ENCODE measurements at regions not wholly inside any gene's neighbourhood (a gene's known extent, or its start where the extent isn't known, plus 50 kb on each side); places are given as distances from the start of the nearest gene placed in this dataset.

DNA sequence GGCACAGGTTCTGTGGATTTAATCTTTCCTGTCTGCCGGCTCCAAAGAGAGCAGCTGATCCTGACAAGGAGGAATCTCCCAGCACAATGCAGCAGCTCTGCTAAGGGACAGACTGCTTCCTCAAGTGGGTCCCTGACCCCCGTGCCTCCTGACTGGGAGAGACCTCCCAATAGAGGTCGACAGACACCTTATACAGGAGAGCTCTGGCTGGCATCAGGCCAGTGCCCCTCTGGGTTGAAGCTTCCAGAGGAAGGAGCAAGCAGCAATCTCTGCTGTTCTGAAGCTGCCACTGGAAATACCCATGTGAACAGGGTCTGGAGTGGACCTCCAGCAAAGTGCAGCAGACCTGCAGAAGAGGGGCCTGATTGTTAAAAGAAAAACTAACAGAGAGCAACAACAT is 630.2 kb upstream of the FTMT start:
- DNase-seq: no peak

- DNase-seq: no peak
Observed at GRCh38 chr5:121226765-121227164, 624.9 kb upstream of the FTMT start.

- no peak for DNase-seq
Observed at GRCh38 chr5:121239951-121240350, 611.7 kb upstream of the FTMT start.

- no peak for DNase-seq
Observed at GRCh38 chr5:121246971-121247370, 604.7 kb upstream of the FTMT start.

DNA sequence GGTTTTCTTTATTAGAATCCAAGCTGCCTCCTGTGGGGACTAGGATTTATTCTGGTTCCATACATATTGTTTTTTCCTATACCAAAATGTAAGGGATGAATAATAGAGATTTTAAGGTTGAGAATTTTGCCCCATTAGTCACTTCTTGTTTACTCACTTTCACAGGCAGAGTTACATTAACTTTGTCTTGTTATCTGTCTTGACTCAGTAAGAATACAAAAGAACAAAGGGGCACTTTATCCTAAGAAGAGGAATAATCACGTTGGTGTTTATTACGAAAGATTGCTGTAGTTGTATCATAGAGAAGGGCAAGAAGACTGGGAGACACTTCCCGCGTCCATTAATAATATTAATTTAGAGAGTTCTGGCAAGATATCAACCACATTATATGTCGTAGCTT is 599.7 kb upstream of the FTMT start:
- no peak for DNase-seq

- no peak for DNase-seq
Observed at GRCh38 chr5:121257621-121258020, 594.1 kb upstream of the FTMT start.

DNA sequence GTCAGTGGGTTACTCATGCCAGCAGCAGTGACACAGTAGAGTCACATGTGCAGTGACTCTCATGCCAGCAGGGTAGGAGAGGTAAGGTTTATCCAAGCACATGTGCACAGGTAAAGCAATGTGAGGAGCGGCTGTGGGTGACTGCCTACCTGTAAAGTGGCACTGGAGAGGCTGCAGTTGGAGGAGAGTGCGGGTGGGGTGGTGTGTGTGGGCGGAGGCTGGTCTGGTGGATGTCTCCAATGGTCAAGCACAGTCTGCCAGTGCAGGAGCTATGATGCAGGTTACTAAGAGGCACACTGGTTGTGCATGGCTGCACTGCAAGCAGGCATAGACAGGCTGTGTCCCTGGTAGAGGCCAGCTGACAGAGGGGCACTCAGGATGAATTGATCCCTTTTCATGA is 588.2 kb upstream of the FTMT start:
- no peak for DNase-seq

GRCh38 chr5:121264605-121265004 is 587.1 kb upstream of the FTMT start:
- DNase-seq: no peak

DNA sequence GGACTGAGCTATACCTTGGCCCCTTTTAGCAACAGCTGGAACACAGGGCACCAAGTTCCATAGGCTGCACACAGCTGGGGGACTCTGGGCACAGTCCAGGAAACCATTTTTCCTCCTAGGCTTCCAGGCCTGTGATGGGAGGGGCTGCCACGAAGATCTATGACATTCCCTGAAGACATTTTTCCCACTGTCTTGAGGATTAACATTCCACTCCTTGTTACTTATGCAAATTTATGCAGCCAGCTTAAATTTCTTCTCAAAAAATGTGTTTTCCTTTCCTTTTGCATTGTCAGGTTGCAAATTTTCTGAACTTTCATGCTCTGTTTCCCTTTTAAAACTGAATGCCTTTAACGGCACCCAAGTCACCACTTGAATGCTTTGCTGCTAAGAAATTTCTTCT is 580.1 kb upstream of the FTMT start:
- no peak for DNase-seq

DNA sequence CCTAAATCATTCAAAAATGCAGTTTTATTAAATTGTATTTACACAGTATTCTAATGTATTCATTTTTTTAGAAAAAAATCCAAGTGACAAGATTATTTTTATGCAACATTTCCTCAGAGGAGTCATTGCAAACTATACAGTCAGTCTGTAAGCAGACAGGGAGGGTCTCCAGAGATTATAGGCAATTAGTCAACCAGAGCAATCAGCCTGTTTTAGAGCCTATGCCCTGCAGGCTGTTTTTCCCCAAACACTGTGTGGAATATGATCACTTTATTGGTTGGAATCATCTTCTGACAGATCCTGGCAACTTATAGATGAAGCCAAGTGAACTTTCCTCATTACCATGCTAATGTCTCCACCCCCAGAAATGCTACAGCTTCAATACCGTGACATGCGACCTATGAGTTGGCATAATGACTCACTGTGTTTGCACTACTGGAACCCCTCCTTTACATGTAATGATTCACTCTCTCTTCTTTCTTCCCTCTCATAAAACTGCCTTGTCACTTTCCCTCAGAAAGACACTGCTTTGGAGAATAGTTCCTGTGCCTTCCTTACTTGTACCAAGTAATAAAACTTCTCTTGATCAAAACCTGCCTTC is 577.7 kb upstream of the FTMT start:
- peak; percentile 83 for DNase-seq

- no peak for DNase-seq
Observed at GRCh38 chr5:121279801-121280200, 571.9 kb upstream of the FTMT start.

DNA sequence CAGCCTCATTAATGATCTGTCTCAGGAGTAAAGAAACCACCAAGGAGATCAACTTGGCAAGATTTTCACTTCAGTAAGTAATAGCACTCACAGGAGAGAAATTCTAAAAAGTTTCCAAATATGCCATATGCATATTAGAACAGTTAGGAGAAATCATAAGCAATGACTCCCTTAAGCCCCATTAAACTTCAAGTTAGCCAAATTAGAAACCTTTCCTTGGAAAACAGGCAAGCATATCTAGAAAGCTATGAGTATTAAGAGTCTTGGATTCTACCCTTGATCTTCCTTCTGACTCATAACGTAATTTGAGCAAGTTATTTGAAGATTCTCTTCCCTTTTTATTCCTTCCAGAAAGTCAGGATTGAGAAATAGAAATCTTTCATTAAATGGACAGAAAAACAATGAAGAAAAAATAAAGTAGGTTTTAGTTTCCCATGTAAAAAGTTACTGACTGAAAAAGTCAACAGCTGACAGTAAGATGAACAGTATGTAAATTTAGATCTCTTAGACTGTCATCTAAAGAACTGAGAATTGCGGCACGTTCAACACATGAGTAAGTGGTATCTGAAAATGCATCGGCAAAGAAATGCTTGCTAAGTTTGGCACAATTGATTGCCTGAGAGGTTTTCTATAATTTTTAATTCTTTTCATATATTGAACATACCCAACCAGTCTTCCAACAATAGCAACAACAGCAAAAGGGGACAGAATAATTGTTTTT is 565.7 kb upstream of the FTMT start:
- DNase-seq: no peak

DNA sequence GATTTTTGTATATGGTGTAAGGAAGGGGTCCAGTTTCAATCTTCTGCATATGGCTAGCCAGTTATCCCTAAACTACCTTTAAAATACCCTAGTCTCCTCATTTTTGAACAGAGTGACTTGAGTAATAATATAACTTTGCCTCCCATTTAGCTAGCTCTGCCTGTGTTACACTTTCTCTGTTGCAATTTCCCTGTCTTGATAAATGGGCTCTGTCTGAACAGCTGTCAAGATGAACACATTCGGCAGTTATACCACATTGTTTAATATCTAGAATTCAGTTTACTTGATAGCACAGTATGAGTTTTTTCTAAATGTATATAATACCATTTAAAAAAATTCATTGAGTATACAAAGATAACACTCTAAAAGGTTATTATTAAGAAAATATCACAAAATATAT is 562.9 kb upstream of the FTMT start:
- no peak for DNase-seq

- no peak for DNase-seq
Observed at GRCh38 chr5:121292664-121293063, 559.0 kb upstream of the FTMT start.

DNA sequence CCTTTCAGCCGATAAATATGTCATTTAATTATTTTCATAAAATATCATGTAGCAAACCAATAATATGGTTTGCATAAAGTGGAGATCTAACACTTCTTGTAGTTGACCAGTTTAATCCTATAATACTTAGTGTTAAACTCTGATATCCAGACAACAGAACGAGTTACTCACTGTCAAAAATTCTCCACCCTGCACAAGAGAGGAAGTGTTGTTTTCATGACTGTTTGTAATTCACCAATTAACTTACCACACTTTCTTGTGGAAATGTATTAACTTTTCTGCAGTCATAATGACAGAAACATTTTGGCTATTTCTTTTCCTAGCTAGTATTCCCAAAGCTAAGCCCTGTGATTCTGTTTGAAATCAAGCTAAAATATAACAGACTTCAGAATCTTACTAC is 555.3 kb upstream of the FTMT start:
- no peak for DNase-seq

DNA sequence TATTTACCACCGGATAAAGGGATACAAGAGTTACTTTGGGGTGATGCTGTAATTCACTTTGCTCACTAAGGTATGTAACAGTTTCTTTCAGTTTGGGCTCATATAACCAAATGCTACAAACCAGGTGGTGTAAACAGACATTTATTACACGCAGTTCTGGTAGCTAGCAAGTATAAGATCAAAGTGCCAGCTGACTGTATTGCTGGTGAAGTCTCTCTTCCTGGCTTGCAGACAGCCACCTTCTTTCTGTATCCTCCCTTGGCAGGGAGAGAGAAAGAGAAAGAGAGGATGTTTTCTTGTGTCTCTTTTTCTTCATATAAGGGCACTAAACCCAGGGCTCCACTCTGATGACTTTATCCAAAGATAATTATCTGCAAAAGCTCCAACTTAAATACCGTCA is 552.5 kb upstream of the FTMT start:
- DNase-seq: no peak

GRCh38 chr5:121304838-121305237 is 546.8 kb upstream of the FTMT start:
- DNase-seq: no peak

- no peak for DNase-seq
Observed at GRCh38 chr5:121313886-121314285, 537.8 kb upstream of the FTMT start.

- no peak for DNase-seq
Observed at GRCh38 chr5:121315786-121316185, 535.9 kb upstream of the FTMT start.

GRCh38 chr5:121319292-121319691 is 532.4 kb upstream of the FTMT start:
- DNase-seq: no peak

DNA sequence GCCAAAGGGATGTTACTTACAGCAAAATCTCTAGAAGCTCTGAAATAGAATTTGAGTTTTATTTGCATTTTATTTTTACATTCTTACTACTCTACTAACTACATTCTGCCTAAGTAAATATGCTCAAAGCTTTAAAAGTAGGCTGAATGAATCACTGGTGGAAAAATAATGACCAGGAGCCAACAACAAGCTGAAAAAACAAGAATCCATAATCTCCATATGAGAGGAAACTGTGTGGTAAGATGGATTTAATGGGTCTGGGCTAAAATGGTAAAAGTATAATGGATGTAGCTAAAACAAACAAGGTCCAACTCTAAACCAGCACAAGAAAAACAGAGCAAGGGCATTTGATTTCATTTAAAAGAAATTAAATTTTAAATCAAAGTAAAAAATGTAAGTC is 525.8 kb upstream of the FTMT start:
- no peak for DNase-seq

- no peak for DNase-seq
Observed at GRCh38 chr5:121350181-121350930, 501.3 kb upstream of the FTMT start.

GRCh38 chr5:121366515-121366914 is 485.2 kb upstream of the FTMT start:
- DNase-seq: peak; percentile 31

GRCh38 chr5:121373371-121373770 is 478.3 kb upstream of the FTMT start:
- no peak for DNase-seq
